Activated CD4-positive, alpha-beta T cell treated with anti-CD3 and anti-CD28 coated beads, Interleukin-2, amount 50 U/mL, for 48 hours (primary cell): ENCODE measurements at regions not wholly inside any gene's neighbourhood (a gene's known extent, or its start where the extent isn't known, plus 50 kb on each side); places are given as distances from the start of the nearest gene placed in this dataset.
"Not testable (repeated sequence)": the region's sequence is repeated elsewhere in the genome, so short reads cannot be mapped to it uniquely, and the experiment has no call there.

Experiments used
- DNase-seq, 2 experiments: peaks; one replicate each; pipeline ENCODE4 v3.0.0-alpha.2; 2020

DNA sequence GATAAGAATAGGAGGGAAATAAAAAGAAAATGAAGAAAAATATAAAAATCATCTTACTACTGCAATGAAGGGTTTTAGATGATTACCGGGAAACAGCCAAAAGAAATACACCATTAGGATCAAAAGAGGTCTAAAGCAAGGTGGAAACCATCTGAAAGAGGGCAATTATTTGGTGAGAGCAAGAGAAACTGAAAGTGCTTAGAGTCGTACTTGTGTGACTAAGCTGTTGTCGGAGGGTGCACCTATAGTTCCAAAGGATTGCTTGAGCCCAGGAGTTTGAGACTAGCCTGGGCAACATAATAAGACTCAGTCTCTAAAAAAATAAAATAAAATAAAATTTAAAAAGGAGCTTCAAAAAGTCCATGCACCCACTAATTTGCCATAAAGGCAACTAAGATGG is 169.5 kb downstream of the DKK1 start:
- DNase-seq: no peak

DNA sequence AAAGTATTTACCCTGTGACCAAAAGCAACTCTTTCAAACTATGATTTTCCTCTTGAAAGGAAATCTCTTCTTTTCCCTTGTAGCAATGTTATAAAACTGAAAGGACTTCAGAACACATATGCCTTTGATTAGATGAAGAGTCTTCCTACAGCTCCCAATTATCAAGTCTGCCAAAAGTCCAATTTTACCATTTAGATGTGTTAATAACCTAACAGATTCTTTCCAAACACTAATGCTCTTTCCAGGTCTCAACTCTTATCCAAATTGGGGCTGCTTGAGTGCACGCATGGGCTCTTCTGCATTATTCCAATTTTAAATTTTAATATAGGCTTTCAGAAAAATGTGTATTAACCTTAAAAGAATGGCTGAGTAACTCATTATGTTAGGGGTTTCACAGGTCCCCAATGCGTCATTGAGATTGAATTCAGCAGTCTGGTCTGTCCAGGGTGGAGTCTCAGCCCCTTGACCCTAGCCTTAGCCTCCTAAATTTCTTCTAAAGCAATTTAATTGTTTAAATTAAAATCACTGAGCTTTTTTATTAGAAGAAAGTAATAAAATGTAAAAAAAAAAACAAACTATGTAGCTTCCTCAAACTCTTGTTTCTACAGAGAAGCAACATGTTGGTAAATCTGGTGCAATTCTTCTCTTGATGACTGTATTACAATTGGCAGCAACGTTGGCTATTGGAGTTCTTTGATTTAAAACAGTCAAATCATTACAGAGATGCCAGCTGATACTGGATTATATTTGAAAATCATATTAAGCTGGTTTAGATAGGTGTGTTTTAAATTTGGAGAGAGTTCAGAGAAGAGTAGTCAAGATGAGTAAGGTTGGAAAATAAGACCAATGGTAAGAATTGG is 170.4 kb downstream of the DKK1 start:
- no peak for DNase-seq

DNA sequence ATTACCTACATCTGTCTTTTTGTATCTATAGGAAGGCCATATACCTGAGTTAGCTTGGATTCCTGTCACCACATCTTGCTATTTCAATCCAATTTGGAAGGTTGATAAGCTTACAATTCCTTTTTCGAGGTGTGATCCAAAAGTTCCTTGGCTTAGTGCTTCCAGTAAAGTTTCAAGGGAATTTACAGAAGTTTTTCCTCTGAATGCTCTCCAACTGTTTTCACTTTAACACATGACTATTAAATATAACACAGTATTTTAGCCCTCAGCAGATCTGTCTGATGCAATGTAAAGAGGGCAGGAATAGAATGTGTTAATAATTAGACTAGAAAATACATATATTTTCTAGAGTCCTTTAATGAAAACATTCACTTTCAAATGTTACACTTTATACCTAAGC is 171.4 kb downstream of the DKK1 start:
- DNase-seq: no peak

DNA sequence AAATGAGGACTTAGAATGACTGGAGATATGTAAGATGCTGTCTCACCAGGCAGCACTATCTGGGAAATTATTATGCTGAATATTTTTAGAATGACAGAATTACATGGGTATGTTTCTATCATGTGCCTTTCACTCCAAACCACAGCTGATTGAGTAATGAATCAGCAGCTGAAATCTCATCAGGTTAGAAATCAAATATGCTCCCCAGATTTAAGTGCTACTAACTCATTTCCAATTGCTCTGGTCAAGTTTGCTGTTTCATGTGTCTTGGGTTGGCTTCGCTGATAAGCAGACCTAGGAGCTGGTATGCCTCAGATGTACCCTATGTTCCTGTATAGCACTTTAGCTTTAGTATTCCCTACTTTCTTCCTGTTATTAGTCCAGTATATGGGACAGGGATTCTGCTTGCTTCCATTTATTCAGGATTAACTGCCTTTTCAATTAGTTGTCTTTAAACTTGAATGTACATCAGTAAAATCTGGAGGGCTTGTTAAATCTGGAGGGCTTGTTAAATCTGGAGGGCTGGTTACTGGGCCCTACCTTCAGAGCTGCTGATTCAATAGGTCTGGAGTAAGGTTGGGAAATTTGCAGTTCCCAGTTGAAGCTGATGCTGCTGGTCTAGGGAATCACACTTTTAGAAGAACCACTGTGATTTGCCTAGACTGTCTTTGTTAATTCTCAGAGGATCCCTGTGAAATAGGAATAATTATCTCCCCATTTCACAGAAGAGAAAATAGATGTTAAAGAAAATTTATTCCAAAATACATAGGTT is 172.9 kb downstream of the DKK1 start:
- DNase-seq: no peak

DNA sequence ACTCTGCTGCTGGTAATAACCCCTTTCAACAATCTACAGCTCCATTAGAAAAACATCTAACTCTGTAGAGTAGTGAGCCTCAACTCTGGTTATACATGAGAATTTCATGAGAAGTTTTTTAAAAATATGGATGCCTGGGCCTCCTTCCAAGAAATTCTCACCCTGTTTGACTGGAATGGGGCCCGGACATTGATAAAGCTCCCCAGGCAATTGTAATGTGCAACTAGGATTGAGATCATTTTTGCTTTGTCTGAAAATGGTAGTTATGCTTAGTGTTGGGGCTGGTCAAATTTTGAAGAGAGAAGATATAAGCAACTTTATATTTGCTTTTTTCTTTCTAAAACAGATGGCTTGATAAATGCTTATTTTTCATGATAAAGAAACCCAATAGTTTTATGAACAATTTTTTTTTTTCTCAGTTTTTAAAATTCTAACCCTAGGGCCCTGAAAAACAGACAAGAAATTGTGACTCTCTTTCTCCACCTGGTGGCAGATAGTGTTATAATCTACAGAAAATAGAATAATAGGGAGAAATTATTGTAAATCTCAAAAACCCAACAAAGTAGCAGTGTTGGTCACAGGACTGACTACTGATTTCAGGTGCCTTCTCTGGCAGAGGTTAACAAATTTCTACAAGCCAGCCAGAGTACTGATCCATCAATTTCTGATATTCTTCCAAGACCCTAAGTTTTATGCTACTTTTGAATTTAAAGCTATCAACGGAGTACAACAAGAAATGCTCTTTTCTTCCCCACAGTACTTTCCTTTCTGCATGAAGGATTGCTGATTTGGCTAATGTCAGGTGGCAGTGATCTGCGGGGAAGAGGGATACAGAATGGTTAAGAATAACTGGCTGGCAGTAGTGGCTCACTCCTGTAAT is 174.8 kb downstream of the DKK1 start:
- DNase-seq: no peak

DNA sequence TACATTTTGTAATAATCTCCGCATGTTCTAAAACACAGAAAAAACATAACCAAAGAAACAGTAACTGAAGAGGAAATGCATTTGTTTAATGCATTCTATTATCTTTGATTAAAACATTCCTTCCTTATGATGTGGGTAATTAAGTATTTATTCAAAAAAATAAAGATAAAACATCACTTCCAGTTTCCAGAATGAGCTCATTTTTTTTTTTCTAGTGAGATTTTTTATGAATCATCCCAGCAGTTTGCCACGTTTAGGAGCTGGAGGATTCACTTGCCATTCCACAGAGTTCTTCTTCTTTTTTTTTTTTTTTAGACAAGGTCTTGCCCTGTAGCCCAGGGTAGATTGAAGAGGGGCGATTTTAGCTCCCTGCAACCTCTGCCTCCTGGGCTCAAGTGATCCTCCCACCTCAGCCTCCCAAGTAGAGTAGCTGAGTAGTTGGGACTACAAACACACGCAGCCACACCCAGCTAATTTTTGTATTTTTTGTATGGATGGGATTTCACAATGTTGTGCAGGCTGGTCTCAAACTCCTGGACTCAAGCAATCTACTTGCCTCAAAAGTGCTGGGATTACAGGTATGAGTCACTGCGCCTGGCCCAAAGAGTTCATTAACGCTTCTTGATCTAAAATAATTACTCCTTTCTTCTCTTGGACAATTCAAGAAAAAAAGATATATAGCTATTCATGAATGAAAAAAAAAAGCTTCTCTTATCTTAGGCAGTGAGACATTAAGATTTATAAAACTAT is 177.3 kb downstream of the DKK1 start:
- DNase-seq: no peak

DNA sequence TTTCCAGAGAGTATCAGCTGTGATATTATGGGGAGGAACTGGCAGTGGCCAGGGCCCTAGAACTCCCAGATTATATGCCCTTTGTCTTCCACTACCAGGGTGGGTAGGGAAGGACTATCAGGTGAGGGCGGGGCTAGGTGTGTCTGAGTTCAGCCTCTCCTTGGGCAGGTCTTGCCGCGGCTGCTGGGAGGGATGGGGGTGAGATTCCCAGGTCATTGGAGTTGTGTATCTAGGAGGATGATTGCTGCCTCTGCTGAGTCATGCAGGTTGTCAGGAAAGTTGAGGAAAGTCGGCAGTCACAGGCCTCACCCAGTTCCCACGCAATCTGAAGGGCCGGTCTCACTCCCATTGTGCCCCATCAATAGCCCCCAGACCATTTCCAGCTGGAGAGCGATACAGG is 185.2 kb downstream of the DKK1 start:
- no peak for DNase-seq

DNA sequence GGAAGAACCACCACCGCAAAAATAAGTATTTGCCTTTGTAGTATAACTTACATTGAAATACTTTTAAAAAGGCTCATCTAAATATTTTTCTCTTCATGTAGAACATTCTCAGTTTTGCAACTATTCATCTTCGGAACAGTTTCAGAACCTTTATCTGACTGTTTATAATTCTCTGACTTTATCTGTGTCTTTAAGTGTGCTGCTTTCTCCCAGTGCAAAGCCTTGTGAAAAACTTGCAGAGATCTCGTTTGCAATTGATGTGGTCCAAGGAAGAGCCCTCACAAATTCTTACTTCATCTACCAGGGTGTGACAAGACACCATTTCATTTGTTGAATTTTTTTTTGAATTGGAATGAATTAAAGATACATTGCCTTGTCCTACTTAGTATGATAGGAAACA is 186.4 kb downstream of the DKK1 start:
- DNase-seq: no peak

DNA sequence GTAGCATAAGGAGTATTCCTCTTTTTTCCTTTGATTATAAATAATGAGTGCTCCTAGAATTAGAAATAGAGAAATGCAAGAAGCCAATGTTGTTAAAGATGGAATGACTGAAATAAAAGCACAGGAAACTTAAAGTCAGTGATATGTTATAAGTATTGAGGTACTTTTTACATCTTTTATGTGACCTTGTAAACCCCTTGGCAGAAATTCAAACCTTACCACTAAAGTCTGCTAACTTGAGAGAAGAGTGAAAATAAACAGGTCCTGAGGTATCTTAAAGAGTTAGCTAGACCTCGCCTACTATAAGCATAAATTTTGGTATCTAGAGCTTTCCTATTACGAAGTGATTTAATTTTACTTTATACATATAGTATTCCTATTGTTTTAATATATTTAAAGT is 188.2 kb downstream of the DKK1 start:
- no peak for DNase-seq

DNA sequence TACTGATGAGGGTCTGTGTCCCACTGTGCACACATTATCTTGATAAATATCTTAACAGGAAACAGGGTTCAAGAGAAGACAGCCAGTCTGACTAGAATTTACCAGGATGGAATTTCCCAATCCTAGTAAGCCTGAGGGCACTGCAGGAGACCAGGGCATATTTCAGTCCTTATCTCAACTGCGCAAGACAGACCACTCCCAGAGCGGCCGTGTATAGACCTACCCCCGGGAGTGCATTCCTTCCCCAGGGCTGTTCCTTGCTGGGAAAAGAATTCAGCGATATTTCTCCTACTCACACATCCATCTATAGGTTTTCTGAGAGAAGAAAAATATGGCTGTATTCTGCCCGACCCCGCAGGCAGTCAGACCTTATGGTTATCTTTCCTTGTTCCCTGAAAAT is 191.3 kb downstream of the DKK1 start:
- not testable (repeated sequence) for DNase-seq

DNA sequence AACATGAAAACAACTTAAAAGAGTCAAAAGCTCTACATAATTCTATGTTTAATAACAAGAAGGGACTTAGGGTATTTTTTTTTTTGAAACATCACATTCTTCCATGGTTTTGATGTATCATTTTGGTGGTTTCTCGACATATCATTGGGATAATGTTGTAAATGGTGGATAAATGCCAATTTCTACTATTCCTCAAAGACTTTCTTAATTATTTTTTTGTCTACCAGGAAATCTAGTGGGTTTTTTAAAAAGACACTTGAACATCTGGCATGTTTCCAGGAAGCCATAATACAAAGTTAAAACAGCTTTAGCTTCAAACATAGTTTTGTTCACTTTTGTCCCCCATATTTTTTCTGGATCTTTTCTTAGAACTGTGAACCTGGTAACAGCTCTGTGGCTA is 200.4 kb downstream of the DKK1 start:
- DNase-seq: no peak

DNA sequence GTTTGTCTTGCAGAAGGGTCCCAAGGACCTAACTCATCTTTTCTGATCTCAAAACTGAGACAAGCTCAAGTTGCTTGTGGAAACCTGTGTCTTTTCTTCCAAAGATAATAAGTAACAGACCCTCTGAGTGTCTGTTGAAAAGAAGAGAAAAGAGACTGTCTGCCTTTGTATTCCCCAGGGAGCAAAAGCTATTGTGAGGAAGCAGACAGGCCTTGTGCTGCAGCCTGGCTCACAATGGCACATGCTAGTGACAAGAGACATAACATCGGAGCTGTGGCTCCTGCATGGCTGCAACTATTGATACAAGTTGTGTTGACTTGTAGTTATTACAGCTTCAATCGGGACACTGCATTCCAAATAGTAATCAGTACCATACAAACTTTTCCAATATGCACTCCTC is 202.9 kb downstream of the DKK1 start:
- DNase-seq: no peak

DNA sequence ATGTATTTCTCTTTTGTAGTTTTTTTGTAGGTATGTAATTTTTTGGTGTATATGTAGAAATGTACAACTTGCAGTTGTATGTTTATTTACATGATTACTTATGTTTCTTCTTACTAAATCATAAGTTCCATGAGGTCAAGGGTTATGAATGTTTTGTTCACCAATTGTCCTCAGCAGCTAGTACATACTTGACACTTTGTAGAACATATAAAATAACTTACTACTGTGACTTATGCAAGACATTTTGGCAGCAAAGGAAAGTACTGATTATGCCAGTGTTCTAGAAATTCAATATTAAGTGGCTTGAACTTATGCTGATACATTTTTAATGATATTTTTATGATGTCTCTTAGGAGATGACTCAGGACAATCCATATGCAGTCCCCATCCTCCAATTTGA is 209.6 kb downstream of the DKK1 start:
- DNase-seq: no peak

DNA sequence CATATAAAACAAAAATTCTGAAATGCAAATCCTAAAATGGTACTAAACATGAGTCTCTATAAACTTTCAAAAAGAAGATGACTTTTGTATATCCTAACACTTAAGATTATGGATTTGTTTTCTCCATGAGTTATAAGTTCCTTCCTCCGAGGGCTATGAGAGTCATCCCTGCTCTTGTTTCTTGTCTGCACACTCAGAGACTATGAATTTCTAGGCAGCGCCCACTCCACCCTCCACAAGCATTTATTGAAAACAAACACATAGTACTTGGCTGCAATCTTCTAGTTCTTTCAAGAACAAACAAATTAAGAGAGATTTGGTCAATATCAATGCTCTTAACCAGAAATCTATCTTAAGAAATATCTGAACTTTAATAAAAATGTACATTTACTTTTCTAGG is 211.7 kb downstream of the DKK1 start:
- DNase-seq: no peak

DNA sequence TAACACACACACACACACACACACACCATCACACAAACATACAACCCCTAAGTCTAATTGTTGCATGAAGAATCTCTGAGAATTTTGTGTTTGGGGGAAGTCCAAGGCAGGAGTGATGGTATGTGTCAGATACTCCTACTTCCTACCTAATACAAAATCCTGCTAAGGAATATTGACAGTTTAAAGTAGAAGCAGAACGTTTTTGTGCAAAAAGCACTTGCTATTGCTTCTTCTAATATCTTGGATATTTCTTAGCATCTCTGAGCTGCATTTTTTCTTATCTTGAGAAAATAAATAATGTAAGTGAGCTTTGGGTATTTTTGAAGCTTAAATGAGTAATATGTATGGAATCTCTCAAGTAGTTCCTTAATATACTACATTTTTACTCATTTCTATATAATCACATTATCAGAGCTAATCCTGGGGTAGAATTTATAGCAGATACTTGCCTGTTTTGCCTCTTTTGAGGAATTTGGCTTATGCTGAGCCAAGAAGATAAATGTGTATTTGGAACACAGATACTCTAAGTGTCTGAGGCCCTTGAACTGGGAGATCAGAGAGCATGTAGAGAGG is 212.3 kb downstream of the DKK1 start:
- no peak for DNase-seq

DNA sequence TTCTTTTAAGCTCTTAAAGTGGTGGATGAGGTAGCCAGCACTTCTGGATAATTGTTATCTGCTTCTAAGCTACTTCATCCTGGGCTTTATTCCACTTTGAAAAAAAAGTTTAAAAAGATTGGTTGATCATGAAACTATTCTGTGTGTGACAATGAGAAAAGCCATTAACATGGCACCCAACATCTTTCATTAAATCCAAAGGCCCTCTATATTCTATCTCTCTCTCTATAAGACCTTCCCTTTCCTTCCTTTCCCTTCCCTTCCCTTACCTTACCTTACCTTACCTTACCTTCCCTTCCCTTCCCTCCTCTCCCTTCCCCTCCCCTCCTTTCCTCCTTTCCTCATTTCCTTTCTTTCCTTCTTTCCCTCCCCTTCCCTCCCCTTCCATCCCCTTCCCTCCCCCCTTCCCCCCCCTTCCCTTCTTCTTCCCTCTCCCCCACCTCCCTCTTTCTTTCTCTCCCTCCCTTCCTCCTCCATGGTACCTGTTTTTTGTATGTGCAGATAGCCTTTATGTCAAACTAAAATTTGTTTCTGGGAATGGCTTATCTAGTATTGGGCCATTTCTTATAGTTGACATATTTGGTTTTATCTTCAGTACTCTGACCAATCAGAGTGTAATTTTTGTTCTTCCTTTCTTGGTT is 218.7 kb downstream of the DKK1 start:
- no peak for DNase-seq

DNA sequence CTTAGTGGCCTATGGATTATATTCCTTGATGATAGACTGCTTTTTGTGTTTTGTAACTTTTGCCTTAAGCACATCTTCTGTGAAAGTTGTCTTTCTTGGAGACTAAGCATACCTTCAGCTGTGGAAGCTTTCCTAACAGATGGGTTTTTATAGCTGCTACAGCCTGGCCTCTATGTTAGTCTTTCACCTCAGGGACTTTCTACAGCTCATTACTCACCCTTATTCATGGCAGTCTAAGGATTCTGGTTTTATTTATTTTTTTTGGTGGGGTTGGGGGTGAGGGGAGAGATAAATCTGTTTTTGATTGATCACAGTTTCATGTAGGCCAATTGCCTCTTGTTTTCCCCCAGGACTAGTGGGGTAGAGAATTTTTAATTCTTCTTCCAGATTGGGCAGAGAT is 219.9 kb downstream of the DKK1 start:
- DNase-seq: no peak

DNA sequence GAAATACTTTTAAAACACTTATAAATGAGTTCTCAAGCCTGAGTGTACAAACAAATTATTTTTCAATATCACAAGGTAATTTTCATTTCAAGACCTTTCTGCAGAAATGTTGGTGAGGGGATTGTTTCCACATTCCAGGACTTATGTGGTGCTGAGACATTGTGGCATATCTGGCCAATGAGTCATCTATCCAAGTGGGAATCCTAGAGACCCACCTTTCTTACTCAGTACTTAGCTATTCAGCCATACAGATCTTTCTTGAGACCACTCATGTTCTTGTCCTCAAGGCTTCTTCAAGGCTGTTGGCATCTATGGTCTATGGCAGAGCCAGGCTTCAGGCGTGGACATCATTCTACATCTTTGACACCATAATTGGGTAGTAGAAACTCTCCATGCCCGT is 225.4 kb downstream of the DKK1 start:
- DNase-seq: no peak

DNA sequence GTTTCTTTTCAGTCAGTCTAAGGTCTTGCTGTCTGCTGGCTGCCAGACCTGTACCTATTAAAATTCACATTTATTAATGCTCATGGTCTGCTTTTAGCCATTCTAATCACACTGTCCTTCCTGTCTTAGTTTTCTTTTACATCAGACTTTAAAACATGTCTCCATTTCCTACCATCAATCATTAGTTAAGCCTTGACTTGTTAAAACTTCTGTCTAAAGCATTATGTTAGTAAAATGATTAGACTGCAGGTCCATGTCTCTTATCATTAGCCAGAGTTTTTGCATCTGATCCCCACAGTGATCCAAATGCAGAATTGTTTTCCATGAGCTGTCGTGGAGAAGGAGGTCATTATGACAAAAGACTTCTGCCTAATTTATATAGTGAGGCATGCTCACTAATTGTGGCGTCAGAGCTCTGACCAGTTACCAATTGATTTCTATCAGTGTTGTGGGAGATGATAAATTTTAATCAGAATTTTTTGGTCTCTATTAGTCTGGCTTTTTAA is 226.5 kb downstream of the DKK1 start:
- DNase-seq: no peak

DNA sequence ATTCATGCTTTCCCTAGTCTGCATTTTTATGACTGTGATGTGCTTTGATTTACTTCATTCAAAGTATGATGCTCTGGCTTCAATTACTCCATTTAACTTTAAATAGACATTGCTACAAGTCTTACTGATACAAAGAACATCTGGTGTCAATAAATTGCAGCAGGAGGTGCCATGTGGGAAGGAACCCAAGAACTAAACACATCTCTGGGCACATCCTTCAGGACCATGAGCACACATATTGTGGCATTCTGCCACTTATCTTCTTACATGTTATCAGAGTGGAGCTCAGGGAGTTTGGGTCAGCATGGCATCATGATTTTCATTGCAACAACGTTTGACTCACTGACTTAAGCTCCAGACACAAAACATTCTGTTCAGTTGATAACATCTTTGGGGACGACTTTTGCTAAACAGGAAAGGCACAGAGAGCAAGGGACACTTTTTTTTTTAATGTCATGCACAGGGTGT is 227.0 kb downstream of the DKK1 start:
- DNase-seq: no peak

DNA sequence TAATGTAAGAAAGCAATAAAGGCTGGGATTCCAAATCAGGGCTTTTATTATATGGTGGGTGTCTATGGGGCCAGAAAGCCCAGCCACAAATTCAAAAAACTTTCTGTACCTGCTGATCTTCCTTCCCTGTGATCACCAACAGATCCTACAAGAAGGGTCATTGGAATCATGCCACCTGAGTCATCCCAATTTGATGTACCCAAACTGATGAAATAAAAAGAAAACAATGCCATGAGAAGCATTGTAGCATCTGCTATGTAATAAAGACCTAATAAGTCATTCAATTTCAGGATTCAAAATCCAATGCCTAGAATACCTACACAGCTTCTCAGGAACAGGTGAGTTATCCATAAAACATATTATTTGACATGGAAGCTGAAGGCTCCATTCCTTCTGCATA is 228.8 kb downstream of the DKK1 start:
- no peak for DNase-seq
